ENCODE measurements at regions not wholly inside any gene's neighbourhood (a gene's known extent, or its start where the extent isn't known, plus 50 kb on each side); places are given as distances from the start of the nearest gene placed in this dataset.

DNA sequence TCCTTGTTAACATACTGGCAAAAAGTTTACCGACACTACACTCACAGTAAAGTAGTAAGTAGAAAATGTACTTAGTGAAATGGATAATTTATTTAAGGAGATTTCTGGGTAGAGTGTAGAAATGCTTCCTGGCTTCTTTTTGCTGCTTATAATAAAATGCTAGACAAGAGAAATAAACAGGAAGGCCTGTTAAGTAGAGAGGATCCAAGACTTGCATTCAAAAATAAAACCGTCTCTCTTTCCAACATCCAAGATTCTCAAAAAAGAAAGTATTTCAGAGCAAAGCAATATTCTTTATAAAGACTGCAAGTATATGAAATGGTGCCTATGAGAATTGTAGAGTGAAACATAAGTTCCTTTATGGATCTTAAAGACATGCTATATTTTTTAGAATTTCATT lies 77.0 kb upstream of the CNTN6 start:
- no peak for ATAC-seq
- H3K9me3 ChIP-seq: no peaks in the 10 kb centered on the region
- no peak overlapping the region for H3K27ac ChIP-seq
- H3K4me3 ChIP-seq: no peak overlapping the region
- no peaks in the 10 kb centered on the region for H3K27me3 ChIP-seq
- no peaks in the 10 kb centered on the region for H3K4me1 ChIP-seq
- H3K36me3 ChIP-seq: no peaks in the 10 kb centered on the region
- no peak for DNase-seq
- TF ChIP-seq, protein P1, sequence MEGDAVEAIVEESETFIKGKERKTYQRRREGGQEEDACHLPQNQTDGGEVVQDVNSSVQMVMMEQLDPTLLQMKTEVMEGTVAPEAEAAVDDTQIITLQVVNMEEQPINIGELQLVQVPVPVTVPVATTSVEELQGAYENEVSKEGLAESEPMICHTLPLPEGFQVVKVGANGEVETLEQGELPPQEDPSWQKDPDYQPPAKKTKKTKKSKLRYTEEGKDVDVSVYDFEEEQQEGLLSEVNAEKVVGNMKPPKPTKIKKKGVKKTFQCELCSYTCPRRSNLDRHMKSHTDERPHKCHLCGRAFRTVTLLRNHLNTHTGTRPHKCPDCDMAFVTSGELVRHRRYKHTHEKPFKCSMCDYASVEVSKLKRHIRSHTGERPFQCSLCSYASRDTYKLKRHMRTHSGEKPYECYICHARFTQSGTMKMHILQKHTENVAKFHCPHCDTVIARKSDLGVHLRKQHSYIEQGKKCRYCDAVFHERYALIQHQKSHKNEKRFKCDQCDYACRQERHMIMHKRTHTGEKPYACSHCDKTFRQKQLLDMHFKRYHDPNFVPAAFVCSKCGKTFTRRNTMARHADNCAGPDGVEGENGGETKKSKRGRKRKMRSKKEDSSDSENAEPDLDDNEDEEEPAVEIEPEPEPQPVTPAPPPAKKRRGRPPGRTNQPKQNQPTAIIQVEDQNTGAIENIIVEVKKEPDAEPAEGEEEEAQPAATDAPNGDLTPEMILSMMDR (IDR thresholded peaks at IDR 0.05): no peak
- 50 to 60% methylated on average over 2 of the region's 2 CpGs for WGBS, 2 donors
- intact Hi-C loops (cut with DNase I): no loop called here
- no peak for FAIRE-seq

DNA sequence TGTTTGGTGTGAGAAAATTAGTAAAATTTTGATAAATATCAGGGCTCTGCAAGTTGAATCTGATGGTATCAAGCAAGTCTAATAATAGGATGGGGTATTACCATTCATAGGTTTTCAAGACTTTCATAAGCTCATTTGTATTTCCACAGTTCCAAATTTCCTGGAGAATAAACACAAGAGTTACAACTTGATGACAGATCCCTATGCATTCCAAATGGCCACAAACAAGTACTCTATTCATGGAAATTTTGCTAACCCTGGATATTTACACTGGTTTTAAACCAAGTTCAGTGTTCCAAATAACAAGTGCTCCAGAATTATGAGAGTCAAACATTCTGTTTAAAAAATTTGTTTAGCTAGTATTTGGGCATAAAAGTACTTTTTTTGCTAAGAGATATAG lies 75.0 kb upstream of the CNTN6 start:
- H3K36me3 ChIP-seq: no peaks in the 10 kb centered on the region
- H3K9me3 ChIP-seq: no peaks in the 10 kb centered on the region
- no peaks in the 10 kb centered on the region for H3K4me1 ChIP-seq
- DNase-seq (no peak), FAIRE-seq (no peak), ATAC-seq (no peak)
- H3K4me3 ChIP-seq: no peak overlapping the region
- no peak overlapping the region for H3K27ac ChIP-seq
- TF ChIP-seq, protein P1 (IDR thresholded peaks at IDR 0.05): no peak
- intact Hi-C loops (cut with DNase I): no loop called here
- H3K27me3 ChIP-seq: no peaks in the 10 kb centered on the region

DNA sequence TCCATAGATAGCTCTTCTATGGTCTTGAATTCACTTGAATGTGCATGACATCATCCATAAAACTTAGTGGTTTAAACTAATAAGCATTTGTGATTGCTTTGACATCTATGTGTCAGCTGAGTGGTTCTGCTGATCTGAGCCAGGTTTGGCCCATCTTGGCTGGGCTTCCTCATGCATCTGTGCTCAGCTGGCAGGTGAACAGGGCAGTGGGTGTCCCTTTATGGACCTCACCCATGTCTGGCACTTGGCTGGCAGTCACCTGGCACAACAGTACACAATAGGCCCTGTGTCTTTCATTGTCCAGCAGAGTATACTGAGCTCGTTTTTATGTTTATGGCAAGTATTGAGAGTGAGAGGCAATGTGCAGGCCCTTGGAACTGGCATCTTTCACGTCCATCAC lies 73.7 kb upstream of the CNTN6 start:
- no peak for ATAC-seq
- DNase-seq: no peak
- no peaks in the 10 kb centered on the region for H3K27me3 ChIP-seq
- FAIRE-seq: no peak
- no peaks in the 10 kb centered on the region for H3K9me3 ChIP-seq
- whole genome bisulfite sequencing, 2 donors: 27 to 30% methylated on average over 2 of the region's 2 CpGs
- TF ChIP-seq, protein P1 (IDR thresholded peaks at IDR 0.05): no peak
- no peak overlapping the region for H3K4me3 ChIP-seq
- H3K27ac ChIP-seq: no peak overlapping the region
- no peaks in the 10 kb centered on the region for H3K4me1 ChIP-seq
- H3K36me3 ChIP-seq: no peaks in the 10 kb centered on the region
- intact Hi-C loops (cut with DNase I): no loop called here

DNA sequence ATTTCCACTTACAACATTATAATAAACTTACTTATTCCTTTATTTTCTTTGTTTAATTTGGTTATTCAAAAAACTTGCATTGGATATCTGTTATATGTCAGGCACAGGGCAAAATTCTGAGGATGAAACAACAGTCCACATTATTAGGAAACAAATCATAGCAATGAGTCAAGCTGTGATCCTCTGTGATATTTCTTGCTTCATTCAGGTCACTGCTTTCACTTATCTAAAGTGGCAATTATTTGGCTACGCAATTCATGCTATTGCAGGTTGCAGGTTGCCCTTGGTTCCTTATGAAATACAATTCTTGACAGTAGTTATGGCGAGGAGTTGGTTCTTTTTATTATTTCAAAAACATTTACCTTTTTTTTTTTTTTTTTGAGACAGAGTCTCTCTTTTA lies 66.4 kb upstream of the CNTN6 start:
- TF ChIP-seq, protein P1 (IDR thresholded peaks at IDR 0.05): no peak
- H3K36me3 ChIP-seq: no peaks in the 10 kb centered on the region
- H3K27ac ChIP-seq: no peak overlapping the region
- ATAC-seq (no peak), DNase-seq (no peak), FAIRE-seq (no peak)
- no peaks in the 10 kb centered on the region for H3K9me3 ChIP-seq
- 50 to 61% methylated on average over 2 of the region's 2 CpGs for WGBS, 2 donors
- H3K27me3 ChIP-seq: no peaks in the 10 kb centered on the region
- intact Hi-C loops (cut with DNase I): no loop called here
- H3K4me1 ChIP-seq: no peaks in the 10 kb centered on the region
- no peak overlapping the region for H3K4me3 ChIP-seq

DNA sequence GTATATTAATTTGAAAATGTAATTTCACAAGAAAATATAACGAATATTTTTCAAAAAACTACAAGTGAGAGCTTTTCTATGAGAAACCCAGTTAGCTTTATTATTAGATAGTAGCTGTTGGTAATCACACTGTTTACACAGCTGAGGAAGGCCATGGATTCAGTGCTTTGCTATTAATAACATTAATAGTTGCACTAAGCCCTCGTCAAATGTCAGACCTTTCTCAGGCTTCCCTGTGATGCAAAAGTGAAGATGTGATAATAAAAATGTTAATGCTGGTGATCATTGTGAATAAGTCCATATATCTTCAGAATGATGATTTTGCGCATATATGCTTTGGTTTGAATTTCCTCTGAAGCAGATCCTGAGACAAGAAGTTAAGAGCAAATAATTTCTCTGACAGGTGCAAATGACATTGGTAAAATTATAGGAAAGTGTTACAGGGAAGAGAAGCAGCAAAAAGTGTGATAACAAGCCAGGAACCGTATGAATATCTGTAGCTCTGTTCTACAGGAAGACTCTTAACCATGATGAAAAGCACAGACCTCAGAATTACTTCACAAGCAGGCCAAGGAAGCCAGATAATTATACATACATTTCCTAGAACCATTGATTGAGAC lies 56.5 kb upstream of the CNTN6 start:
- Histone ChIP-seq H3K27ac (no peak overlapping the region), H3K4me1 (no peaks in the 10 kb centered on the region), H3K4me3 (no peak overlapping the region), H3K9me3 (no peaks in the 10 kb centered on the region), H3K27me3 (no peaks in the 10 kb centered on the region), H3K36me3 (no peaks in the 10 kb centered on the region)
- no peak for FAIRE-seq
- intact Hi-C loops (cut with DNase I): no loop called here
- no peak for ATAC-seq
- WGBS, 2 donors: 40 to 41% methylated on average over 4 of the region's 4 CpGs
- no peak for DNase-seq
- TF ChIP-seq, protein P1 (IDR thresholded peaks at IDR 0.05): no peak

Measured in pancreas (tissue), 10 donors.